HUDEP-2 (cell line): ENCODE measurements at regions not wholly inside any gene's neighbourhood (a gene's known extent, or its start where the extent isn't known, plus 50 kb on each side); places are given as distances from the start of the nearest gene placed in this dataset.
A peak's percentile ranks its signal among the peaks of the same experiment; 100 is the strongest.
"Not testable (repeated sequence)": the region's sequence is repeated elsewhere in the genome, so short reads cannot be mapped to it uniquely, and the experiment has no call there.

Experiments
- DNase-seq, 76 experiments: peaks; one replicate each; lab custom pipeline; 2025; ENCODE audit not compliant: unreplicated experiment in 76 of 76; lab: John Stamatoyannopoulos, UW

- DNase-seq: no peak
These were observed 334.5 kb upstream of the CYRIA start for GRCh38 chr2:17000184-17000482.

DNA sequence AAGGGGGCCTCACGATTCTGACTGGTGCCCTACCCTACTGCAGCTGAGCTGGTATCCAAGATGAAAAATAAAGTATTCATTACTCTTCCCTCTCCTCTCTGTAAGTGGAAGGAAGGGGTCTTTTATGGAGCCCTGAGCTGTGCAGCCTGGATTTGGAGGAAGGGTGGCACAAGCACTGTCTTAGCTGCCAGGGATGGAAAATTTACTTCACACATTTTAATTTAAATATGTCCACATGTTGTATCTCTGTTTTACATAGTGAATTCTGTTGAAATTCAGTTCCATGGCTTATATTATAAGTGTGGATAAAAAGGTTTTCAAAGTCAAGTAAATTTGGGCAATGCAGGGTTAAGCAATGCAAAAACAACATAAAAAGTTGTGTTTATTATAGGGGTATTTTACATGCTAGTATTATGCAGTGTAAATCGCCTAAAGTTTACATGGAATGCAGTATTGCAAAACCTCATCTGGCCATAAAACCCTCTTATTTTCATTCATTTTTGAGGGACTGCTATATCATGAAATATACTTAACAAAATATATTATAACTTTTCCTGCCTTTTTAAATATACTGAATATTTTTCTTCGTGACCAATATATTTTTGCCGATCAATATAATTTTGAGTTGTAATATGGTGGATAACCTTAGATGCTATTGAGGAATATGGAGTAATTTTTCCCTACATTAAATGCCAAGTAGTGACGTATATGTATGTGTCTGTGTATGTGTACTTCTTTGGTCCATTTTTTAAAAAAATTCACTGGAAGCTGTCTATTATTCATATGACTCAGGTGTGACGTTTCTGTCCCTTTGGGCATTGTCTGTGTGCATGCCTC lies 333.9 kb upstream of the CYRIA start:
- DNase-seq: no peak

DNA sequence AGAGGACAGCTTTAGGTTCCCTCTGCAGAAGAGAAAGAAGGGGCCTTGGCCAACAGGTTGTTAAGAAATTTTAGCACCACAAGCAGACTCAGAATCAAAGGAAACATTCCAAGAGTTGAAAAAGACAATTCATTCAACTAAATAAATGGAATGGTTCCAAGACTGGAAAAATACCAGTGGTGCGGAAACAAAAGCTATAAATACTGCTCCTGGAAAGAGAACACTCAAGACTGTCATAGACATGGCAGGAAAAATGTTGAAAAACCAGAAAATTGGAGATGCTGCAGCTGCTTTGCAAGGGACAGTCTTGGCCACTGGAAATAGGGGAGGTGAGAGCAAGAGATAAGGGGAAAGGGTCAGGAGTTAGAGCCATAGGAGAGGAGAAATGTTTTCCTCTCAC lies 312.7 kb upstream of the CYRIA start:
- no peak for DNase-seq

DNA sequence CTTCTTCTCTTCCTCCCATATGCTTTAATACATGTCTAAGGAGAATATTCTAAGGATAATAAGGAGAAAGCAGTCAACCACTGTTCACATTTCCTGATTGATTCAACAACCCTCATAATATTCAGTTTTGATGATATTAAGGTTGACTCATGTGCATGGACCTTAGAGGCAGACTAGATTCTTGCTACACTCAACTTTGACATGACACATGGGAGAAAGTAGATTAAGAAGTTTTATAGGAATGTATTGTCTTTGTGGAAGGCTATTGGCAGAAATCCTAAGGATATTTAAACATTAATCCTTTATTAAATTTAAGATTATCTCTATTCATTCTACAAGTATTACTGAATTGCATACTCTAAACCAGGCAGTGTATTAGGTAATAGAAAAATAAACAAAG lies 309.1 kb upstream of the CYRIA start:
- no peak for DNase-seq

GRCh38 chr2:16973586-16974286 lies 308.1 kb upstream of the CYRIA start:
- DNase-seq: no peak

DNA sequence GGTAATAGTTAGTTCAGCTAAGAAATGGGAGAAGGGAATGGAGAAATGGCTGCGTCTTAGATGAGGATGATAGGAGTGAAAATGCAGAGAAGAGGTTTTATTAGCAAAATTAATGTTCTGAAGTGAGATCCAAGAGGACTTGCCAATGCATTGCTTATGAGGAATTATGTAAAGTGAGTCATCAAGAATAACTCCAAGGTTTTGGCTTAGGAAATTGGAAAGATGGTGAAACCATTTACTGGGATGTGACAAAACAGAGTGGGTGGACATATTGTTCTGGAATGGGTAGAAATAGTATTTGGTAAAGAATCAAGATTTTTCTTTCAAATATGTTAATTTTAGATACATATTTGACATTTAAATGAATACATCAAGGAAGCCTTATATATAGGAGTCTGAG lies 306.6 kb upstream of the CYRIA start:
- DNase-seq: no peak

- no peak for DNase-seq
These were observed 306.1 kb upstream of the CYRIA start for GRCh38 chr2:16971722-16972234.

- not testable (repeated sequence) for DNase-seq
These were observed 305.3 kb upstream of the CYRIA start for GRCh38 chr2:16970948-16971347.

DNA sequence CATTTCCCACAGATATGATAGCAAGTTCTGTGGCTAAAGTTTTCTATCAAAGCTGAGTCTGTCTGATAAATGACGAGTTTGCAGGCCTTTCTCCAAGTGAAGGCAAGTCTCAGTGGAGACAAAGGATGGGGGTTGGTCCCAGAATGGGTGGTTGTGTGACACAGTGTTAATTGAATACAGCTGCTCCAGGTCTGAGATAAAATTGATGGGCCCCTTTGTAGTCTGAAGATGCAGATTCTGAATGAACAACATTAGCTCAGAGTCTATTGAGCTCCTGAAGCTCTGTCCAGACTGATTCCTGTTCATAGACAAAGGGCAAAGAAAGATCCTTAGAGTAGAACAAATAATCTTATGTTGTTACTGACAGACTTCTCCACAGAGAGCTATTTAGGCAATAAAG lies 296.9 kb upstream of the CYRIA start:
- no peak for DNase-seq

DNA sequence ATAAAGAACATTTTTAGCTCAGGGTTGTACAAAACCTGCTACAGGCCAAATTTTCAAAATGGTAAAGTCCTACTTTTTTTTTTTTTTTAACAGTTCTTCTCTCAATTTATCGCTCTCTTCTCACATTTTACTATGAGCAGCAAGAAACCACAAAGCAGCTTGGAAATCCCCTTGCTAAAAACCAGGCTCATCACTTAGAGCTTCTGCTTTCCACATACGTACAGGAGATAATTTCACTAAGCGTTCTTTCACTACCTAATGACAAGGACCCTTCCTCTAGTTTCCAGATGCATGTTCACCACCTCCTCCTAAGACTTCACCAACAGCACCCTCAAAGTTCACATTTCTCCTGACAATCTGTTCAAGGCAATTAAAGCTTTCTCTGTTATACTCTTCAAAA lies 294.9 kb upstream of the CYRIA start:
- DNase-seq: no peak

- DNase-seq: no peak
These were observed 292.6 kb upstream of the CYRIA start for GRCh38 chr2:16958266-16958665.

GRCh38 chr2:16952805-16953204 lies 287.2 kb upstream of the CYRIA start:
- no peak for DNase-seq

GRCh38 chr2:16952368-16952767 lies 286.7 kb upstream of the CYRIA start:
- DNase-seq: no peak

- DNase-seq: peak in 8 of 76 experiments; percentile 1 to 35 (median 17)
These were observed 284.8 kb upstream of the CYRIA start for GRCh38 chr2:16950436-16950835.

GRCh38 chr2:16948710-16949109 lies 283.1 kb upstream of the CYRIA start:
- DNase-seq: no peak

DNA sequence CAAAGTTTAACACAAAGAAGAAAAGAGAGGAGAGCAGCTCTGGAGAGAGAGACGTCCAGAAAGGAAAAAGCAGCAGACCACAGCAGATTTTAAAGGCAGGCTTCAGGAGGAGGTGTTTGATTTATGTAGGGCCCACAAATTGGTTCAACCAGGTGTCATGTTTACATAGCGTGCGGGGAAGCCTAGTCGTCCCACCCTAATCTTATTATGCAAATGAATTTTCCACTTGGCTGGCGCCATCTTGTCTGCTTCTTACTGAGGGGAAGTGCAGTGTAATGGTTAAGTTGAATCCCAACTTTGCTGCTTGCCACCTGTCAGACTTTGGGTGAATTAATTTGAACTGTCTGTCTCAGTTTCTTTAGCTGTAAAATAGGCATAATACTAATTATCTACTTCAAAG lies 282.4 kb upstream of the CYRIA start:
- no peak for DNase-seq

DNA sequence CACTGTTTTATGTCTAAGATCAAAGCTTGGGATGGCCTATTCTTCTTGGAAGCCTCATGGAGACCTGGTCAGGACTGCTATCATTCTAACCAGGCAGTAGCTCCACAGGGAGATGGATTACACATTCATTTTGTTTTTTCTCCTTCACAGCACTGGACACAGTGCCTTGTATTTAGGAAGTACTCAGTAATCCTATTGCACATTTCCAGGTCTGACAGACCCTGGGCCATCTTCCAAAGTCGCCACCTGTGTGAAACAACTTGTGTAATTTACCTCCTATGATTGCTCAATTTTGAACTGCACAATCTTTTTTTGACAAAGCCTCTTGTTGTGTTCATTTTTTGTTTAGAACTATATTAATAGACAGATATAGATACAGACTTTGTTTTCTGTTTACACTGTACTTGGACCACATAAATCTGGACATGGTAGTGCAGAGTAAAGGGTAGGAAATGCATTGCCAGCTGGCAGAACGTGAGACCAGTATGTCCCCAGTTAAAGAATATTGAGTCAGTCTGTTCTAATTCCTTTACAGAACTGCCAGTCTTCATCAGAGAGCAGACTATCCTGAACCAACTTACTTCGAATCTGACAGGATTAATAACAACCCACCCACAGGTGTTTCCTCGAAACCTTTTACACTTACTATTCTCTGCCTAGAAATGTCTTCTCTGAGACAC lies 277.8 kb upstream of the CYRIA start:
- no peak for DNase-seq

DNA sequence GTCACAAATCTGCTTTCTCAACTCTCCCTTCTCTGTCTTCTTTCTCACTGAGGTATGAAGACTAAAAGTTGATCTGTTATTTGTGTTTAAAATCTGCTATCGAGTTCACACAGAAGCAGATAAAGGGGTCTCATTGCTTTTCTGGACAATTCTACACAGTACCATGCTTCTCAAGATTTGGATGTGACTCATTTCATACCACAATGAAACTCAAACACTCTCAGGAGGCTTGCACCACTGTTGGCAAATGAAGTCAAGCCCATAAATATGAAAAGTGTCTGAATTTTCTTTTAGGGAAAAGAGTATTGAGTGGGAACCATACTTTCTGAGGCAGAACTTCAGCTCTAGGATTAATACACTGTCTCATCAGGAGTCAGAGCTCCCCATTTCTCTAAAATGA lies 274.6 kb upstream of the CYRIA start:
- no peak for DNase-seq

DNA sequence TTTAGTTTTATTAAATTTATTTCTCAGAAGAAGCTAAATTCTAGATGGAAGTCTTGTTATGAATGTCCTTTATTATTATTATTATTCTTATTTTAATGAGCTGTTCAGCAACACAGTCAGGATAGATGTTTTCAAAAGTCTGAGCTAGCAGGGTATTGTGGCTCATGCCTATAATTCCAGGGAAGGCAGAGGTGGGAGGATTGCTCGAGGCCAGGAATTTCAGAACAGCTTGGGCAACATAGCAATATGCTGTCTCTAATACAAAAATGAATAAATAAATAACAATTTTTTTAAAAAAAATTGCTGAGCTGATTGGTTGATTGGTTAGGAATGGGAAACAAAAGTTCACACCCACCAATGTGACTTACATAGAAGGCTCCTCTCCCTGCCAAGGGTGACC lies 274.1 kb upstream of the CYRIA start:
- DNase-seq: no peak

GRCh38 chr2:16933355-16933754 lies 267.7 kb upstream of the CYRIA start:
- no peak for DNase-seq

DNA sequence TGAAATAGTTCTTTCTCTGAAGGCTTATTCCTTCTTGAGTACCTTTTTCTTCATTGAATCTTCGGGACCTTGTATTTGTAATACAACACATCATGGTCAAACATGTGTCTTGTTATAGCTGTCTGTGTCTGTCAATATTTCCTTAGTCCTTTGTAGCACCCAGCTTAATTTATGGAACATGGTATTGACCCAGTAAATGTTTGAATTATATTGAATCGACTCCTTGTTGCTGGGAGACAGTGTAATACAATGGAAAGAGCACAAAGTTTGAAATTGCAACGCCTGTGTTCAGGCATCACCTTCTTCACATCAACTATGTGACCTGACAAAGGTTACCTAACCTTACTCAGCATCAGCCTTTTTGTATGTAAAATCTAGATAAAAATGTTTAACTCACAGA lies 267.2 kb upstream of the CYRIA start:
- DNase-seq: no peak

DNA sequence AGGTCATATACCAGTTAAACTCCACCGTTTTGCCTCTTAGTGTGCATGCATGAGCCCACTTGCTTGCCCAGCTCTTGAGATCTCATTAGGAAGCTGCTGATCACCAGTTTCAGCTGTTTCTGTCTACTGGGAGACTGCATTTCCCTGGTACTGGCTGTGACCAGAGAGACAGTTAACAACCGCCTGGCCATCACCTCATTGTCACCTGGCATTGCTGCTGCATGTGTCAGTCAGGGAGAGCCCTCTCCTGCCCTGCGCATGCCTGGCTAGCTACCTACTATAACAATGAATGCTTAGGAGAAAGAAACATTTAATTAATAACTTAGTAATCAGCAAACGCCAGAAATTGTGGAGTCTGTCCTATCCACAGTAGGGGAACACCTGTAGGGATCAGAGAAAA lies 265.8 kb upstream of the CYRIA start:
- no peak for DNase-seq
